ENCODE measurements at regions not wholly inside any gene's neighbourhood (a gene's known extent, or its start where the extent isn't known, plus 50 kb on each side); places are given as distances from the start of the nearest gene placed in this dataset.

DNA sequence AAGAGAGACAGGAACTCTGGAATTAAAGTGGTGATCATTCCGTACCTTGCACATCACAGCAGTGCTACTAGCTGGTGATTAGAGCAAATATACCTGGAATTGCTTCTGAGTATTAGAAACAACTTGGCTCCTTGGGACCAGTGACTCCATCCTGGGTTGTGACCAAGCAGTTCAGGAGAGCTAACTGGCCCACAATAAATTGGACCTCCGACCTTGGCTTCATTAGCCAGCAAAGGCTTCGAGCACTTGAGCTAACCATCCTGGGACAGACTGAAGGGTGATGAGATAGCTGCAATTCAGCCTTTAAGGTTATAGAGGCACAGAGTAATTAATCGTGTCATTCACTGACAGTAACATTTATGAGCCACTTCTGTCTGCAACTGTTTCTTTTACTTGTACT, 287.8 kb downstream of the INHBA start:
- TF ChIP-seq, protein P1, sequence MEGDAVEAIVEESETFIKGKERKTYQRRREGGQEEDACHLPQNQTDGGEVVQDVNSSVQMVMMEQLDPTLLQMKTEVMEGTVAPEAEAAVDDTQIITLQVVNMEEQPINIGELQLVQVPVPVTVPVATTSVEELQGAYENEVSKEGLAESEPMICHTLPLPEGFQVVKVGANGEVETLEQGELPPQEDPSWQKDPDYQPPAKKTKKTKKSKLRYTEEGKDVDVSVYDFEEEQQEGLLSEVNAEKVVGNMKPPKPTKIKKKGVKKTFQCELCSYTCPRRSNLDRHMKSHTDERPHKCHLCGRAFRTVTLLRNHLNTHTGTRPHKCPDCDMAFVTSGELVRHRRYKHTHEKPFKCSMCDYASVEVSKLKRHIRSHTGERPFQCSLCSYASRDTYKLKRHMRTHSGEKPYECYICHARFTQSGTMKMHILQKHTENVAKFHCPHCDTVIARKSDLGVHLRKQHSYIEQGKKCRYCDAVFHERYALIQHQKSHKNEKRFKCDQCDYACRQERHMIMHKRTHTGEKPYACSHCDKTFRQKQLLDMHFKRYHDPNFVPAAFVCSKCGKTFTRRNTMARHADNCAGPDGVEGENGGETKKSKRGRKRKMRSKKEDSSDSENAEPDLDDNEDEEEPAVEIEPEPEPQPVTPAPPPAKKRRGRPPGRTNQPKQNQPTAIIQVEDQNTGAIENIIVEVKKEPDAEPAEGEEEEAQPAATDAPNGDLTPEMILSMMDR (IDR thresholded peaks at IDR 0.05), result no peak
- no peak for TF ChIP-seq POLR2A (IDR thresholded peaks at IDR 0.05)
